Epithelial cell of prostate (primary cell): ENCODE measurements at regions not wholly inside any gene's neighbourhood (a gene's known extent, or its start where the extent isn't known, plus 50 kb on each side); places are given as distances from the start of the nearest gene placed in this dataset.
"Not testable (repeated sequence)": the region's sequence is repeated elsewhere in the genome, so short reads cannot be mapped to it uniquely, and the experiment has no call there.

ENCODE experiments used
- DNase-seq: peaks from one replicate; pipeline ENCODE4 v3.0.0-alpha.2; 2011; ENCODE audit warnings: low read depth, low spot score
- H3K27ac ChIP-seq: fragments of 450-650 bp; 2 replicates; pipeline ENCODE4 v1.5.1; 2017; ENCODE audit warnings: mild to moderate bottlenecking

DNA sequence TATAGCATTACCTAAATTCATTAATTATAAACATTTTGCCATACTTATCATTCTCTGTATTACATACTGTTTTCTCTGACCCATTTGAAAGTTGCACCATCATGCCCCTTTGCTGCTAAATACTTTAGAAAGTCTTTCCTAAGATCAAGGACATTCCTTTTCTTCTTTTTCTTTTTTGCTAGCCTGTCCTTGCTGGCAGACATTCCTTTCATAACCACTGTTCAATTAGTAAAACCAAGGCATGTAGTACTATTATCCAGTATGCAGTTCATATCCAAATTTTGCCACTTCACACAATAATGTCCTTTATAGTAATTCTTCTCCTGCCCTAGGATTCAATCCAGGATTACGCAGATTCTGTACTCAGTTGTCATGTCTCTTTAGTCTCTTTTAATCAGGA lies 321.0 kb upstream of the C2CD4B start:
- DNase-seq, result no peak
- H3K27ac ChIP-seq, result no peak overlapping the region

DNA sequence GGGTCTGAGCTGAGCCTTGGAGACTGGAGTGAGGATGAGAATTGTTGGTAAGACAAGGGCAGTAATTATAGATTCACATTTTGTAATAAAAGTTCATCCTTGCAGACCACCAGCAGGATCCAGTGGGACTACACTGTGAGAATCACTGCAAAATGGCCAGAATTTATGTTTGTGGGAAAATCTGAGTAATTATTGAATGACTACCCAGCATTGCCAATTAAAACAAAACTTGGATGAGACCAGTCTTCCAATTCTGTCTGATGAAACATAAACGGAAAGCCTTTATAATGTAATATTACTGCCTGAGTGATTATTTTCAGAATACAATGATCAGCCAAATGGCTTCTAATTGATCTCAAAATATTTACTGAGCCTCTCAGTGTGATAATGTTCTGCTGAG lies 323.3 kb upstream of the C2CD4B start:
- no peak overlapping the region for H3K27ac ChIP-seq
- DNase-seq, result no peak

DNA sequence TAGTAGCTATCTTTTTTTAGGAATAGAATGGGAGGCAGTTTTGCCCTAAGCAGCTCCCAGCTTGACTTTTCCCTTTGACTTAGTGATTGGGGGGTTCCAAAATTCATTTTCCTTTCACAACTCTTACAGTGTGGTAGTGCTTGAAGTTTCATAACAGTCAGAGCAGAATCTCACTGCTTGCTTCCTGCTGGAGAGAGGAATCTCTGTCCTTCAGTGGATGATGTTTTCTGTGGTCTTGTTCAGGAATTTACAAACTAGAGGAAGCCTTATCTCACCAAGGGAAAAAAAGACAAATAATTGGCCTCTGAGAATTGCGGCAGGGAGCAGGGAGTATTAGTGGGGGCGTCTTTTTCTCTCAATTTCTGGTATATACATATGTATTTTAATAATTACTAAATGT lies 326.6 kb upstream of the C2CD4B start:
- H3K27ac ChIP-seq, result no peak overlapping the region
- DNase-seq, result no peak

DNA sequence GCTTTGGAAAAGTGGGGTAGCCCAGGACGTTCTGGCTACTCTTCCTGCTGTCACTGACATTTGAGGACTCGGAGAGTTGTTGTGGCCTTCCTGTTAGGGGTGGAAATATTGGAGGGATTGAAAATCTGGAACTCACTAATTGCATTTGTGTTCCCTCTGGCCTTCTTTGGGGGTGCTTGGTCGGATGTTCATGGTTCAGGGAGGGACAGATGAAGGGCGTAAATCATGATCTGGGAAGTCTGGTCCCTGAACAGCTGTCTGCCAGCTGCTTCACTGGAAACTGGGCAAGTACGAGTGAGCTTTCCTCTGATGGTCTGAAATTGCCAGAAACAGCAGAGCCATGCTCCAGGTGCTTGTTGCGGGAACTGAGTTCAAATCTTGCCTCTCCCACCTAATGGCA lies 327.8 kb upstream of the C2CD4B start:
- H3K27ac ChIP-seq, result no peak overlapping the region
- DNase-seq, result no peak

DNA sequence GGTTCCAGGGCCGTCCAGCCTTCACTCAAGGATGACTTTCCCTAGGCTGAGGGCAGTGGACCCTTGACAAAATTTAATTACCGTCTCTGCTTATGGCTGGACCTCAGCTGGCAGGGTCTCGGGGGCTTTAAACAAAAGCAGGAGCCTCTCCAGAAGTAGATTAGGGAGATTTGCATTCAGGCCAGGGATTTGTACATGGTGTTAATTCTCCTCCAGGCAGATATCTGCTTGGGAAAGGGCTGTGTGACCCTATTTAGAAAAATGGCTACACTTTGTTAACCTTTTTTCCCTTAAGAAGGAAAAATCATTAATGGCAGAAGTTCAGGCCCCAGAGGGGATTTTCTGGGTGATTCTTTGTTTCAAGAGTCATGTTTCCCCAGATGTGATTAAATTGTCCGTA lies 329.1 kb upstream of the C2CD4B start:
- H3K27ac ChIP-seq, result no peak overlapping the region
- DNase-seq, result no peak

DNA sequence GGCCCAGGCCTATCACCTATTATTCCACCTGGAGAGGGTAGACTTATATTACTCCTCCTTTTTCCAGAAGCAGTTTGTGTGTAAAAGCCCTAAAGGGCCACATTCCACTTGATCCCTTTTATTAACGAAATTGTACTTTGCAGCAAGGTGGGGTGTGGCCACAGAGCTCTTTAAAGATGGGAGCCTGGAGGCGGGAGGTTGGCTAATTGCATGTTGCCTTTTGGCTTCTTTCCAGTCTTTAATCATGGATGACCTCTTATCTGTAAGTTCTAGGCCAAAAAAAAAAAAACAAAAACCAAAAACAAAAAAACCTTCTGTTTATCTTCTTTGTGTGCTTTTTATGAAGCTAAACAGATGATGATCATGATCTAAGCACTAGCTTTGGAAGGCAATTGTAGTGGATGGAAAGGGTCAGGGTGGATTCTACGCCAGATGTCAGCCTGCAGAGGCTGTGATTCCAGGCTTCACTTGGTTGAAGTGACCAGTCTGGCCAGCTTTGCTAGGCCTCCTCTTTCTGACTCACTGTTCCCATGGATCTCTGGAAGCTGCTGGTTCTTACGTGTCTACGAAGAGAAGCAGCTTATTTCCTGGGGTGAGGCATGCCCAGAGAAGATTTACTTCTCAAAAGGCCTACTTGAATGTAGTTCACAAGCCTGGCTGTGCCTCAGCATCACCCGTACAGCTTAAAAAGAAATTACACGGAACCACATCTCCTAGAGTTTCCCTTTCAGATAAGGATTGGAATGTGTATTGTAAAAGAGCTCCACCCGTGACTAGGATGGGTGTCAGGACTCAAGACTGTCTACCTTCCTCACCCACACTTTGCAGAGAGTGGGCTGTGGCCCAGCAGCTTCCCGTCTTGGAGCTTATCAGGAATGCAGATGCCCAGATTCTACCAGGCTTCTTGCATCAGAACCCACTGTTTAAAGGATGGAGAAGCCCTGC lies 330.9 kb upstream of the C2CD4B start:
- peak; percentile 22 for DNase-seq
- H3K27ac ChIP-seq, result no peak overlapping the region

DNA sequence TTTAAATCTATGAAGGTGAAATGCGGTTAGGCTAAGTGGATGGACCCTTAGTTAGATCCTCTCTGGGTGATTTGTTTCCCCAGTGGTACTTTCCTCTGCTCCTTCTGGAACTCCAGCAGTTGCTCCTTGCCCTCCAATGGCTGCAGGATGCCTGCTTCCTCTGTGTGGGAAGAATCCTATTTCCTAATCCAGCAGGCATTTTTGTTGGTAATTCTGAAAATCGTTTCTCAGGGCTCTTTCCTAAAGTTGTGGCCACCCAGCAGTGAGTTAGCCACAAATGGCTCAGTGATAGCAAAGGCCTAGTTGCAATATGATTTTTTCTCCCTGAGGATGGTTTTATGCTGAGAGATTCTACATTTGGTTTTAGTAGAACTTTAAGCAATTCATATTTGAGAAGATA lies 332.3 kb upstream of the C2CD4B start:
- DNase-seq, result no peak
- H3K27ac ChIP-seq, result no peak overlapping the region

DNA sequence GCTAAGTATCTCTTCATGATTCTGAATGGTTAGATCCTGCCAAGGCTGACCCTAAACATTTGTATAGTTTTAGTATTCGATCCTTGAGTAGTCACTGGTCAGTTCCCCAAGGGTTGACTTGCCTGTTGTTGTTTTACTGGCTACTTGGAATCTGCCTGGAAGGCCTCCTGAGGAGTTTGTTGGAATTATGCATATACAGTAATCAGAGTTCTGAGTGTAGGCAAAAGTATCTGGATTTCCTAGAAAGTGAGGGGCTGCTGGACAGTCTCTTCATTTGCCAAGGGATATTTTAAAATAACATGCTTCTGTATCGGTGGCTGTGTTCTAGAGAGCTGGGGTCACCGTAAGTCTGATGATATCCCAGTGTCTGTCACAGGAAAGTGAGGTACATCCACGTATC lies 333.2 kb upstream of the C2CD4B start:
- no peak for DNase-seq
- no peak overlapping the region for H3K27ac ChIP-seq

DNA sequence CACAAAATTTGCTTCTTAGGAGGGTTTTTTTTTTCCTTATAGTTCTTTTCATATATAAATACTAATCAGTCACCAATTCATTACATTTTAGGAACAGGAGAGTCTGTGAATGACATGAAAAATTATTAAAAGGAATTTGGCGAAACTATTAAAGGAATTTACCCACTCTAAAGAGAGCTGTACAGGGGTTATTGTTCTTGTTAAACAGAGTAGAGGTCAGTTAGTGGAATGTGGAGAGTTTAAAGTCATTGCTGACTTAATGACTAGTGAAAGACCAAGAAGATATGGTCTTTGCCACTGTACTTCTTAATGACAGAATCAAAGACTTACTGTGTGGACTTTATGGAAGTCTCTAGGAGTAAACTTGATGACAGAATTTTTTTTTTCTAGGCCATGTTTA lies 333.6 kb upstream of the C2CD4B start:
- DNase-seq, result no peak
- H3K27ac ChIP-seq, result no peak overlapping the region

DNA sequence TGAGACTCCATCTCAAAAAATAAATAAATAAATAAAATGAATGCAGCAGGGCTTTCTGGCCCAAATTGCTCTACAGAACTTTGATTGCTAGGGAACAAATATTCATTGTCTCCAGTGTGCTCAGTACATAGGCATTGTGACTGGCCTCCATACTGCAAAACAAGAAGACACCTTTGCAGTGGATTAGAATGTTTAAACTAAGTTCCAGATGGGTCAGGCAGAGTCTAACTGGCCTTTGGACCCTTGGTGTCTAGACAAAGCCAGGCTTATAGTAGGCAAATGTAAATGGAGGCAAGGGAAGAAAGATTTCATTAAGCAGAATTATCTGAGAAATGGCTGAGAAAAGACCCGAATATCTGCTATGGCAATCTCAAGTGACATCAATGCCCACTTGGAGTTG lies 335.2 kb upstream of the C2CD4B start:
- no peak overlapping the region for H3K27ac ChIP-seq
- no peak for DNase-seq

DNA sequence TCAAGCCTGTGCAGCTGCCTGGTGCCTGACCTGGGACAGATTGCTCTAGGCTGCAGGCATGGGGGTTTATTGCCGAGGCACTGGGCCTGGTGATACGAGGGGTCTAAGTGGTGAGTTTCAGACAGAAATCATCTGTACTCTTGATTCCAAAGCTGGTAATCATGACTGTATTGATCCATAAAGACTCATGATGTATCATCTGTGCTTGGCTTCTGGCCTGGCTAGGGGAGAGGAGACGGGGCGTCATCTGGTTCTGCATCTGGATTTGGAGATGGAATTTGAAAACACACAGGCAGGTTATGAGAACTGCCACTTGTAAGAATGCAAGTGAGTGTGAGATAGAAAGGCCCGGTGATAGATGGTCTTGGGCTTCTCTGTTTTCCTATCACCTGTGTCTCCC lies 337.4 kb upstream of the C2CD4B start:
- no peak overlapping the region for H3K27ac ChIP-seq
- no peak for DNase-seq

DNA sequence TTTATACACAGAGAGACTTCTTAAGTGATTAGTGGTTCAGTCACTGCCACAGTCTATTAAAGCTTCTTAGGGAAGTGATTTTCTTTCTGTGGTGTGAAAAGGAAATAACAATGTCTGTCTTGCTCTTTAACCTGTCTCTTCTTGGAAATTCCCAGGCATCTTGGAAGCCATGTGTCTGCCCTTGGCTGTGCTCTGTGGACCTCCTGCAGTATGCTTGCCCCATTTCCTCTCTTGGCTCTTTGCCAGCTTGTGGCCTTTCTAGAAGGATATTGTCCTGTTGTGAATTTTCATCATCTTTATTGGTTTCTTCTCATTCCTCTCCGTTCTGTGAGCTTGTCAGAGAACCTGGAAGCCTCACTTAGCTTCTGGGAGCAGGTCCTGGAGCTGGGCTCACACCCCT lies 338.4 kb upstream of the C2CD4B start:
- H3K27ac ChIP-seq, result no peak overlapping the region
- no peak for DNase-seq

DNA sequence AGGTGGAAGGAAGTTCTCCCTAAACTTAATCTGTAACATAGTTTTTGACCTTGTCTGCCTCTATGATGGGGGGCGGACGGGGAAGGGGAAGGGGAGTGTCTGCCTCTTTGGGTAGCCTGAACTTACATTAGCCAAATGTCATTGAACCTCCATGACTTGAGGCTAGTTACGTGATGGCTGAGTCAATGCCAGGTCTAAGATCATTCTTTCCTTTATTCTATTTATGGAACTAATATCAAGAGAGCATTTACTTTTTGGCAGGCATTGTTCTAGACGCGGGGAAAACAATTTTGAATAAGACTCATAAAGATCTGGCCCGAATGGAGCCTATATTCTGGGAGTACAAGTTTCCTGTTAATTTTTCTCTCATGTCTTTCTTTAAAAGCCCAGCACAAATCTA lies 340.7 kb upstream of the C2CD4B start:
- no peak for DNase-seq
- no peak overlapping the region for H3K27ac ChIP-seq

DNA sequence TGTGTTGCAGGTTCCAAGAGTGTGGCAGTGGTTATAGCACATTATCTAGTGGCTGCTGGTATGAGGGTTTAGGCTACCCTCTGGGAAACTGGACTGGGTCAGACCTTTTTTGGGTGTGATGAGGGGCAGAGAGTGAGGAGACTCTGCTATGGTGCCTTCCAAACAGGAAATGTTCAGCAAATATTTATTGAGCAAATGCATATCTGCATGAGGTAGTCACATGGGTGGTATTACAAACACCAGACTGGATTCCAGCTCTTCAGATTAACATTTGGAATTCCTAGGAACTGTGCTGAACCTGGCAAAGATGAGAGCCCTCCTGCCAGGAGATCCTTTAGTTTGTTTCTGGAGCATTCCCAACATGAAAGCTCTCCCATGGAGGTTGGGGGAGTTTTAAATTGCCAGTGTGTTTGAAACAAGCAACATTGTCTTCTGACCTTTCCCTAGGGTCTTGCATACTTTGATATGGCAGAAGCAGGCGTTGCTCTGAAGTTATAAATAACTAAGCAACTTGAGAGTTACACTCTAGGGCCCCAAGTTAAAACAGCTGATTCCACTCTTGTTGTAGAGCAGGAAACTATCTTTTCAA lies 341.2 kb upstream of the C2CD4B start:
- no peak overlapping the region for H3K27ac ChIP-seq
- no peak for DNase-seq

DNA sequence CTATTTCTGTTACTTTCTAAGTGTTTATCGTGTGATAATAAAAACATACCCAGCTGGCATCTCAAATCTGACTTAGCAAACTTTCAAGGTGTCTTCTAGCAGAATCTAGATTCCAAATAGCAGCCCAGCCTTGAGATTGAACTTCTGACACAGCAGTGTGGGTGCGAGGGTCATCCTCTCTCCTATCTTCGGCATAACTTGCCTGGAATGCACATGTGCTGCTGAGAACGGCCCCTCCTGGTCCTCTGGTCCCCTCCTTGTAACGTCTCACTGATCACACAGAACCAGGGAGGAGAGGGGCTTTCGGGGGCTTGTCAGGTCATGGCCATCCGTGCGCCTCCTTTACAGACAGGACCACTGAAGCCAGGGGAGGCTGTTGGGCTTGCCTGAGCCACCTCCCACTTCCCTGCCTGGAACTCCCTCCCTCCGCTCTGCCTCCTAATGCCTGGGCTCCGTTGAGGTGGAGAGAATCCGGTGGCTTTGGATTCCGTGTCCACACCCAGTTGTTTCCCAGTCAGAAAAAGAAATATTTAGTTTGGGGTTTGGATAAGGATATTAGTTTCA lies 344.4 kb upstream of the C2CD4B start:
- H3K27ac ChIP-seq, result no peak overlapping the region
- DNase-seq, result no peak

DNA sequence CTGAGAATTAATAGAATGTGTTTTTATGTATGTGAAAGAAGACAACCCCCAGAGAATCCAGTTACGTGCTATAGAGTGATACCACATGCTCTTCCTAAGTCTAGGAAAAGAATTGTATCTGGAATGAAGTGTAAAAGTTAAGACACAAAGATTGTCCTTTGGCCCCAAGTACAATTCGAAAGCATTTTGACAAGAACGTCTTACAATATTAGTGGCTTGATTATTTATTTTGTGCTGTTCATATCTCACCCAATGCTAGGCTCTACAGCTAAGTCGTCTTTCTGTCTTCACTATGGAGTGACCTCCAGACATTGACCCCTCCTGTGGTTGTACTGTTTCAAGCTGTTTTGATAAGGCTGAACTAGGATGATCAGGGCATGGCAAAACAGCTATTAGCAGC lies 345.7 kb upstream of the C2CD4B start:
- H3K27ac ChIP-seq, result no peak overlapping the region
- no peak for DNase-seq

DNA sequence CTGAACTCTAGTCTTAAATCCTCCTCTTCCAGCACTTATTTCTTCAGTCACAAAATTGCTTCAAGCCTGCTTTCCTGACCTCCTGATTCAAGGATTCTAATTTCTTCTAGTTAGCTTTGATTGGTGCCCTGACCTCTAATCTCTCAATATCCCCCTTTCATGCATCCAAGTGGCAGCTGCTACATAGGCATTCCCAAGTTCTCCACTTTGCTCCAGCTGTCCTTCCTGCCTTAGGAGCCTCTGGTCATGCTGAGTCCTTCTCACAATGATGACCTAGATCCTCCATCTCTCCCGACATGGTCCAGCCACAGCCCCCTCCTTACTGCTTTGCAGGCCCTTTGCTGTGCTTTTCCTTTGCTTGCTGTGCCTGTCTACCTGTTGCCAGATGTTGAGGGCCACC lies 347.8 kb upstream of the C2CD4B start:
- no peak overlapping the region for H3K27ac ChIP-seq
- no peak for DNase-seq

DNA sequence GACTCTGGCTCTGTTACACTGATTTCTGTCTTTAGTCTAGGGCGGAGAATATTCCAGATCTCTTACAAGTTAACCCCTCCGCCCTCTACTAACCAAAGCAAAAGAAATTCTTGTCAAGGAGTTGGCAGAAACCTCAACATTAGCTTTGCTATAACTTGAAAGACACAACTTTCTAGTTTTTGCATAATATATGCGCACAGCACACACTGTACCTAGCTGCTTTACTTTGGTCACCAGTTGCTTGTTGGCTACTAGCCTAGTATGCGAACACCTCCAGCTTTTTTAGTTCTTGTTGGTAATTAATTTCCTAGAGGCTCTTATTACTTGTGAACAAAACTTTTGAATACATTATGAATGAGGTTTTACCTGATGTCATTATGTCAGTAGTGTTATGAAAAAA lies 348.8 kb upstream of the C2CD4B start:
- no peak for DNase-seq
- H3K27ac ChIP-seq, result no peak overlapping the region

DNA sequence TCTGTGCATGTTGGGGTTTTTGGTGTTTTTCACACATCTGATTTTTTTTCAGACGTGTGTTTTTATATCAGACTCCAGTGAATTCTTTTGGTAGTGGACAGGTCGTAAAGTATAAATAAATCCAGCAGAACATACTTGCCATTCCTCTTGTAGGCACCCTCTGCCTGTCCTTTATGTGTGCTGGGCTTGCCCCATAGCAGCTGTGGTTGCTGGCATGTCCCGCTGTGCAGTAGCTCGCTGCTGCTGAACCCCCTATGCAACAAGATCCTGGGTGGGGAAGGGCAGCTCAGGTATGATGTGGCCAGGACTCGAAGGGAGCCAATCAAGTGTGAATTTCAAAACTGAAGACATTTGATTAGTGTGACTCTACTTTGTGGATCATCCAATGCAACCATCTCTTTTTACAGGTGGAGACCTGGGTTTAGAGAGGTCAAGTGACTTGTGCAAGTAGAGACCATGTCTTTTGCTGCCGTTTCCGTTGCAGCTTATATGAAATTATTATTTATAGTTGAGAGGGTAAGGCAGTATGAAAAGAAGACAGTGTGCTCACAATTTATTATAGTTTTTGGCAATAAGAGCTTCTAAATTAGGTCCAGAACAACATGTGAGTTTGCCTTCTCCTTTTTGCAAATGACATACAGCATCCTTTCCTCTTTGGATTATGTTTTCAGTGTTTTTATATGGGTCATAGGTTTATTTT lies 350.8 kb upstream of the C2CD4B start:
- no peak for DNase-seq
- no peak overlapping the region for H3K27ac ChIP-seq

DNA sequence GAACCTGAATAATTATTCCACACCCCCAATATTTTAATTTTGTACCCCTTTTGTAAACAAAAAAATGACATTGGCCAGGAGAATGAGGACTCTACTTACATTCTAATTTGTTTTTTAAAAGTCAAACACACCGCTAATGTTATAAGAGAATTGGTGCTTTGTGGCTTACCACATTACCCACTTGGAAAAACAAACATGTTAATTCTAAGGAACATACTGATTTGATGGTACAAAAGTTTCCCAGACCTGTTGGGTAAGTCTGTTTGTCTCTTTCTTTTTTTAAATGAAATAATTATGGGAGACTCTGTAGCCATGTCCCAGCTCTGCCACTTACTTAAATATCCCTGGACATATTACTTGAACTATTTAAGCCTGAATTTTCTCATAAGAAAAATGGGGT lies 352.5 kb upstream of the C2CD4B start:
- H3K27ac ChIP-seq, result no peak overlapping the region
- no peak for DNase-seq

DNA sequence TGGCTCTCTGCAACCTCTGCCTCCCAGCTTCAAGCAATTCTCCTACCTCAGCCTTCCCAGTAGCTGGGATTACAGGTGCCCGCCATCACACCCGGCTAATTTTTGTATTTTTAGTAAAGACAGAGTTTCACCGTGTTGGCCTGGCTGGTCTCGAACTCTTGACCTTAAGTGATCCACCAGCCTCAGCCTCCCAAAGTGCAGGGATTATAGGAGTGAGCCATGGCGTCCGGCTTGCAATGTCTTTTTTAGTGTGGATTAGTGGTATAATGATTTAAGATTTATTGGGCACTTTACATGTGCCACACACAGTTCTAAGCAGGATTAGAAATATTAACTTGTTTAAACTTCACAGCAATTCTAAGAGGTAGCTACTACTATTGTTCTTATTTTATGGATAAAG lies 353.6 kb upstream of the C2CD4B start:
- DNase-seq, result not testable (repeated sequence)

More for the DNA sequence above, 353.6 kb upstream of the C2CD4B start:
- H3K27ac ChIP-seq, result not testable (repeated sequence)
